ENCODE measurements at regions not wholly inside any gene's neighbourhood (a gene's known extent, or its start where the extent isn't known, plus 50 kb on each side); places are given as distances from the start of the nearest gene placed in this dataset.

GRCh38 chr16:51019617-51020016 lies 131.5 kb downstream of the SALL1 start:
- no peak overlapping the region for H3K4me3 ChIP-seq (ENCODE audit: low read length)
- H4K20me1 ChIP-seq (ENCODE audit: insufficient read depth, low read length) = no peaks in the 10 kb centered on the region
- no peaks in the 10 kb centered on the region for H3K27me3 ChIP-seq (replicated peaks; ENCODE audit: insufficient read depth, low read length)
- H3K27ac ChIP-seq (ENCODE audit: low read length) = no peak overlapping the region
- H3K36me3 ChIP-seq (replicated peaks; ENCODE audit: insufficient read depth, low read length) = no peaks in the 10 kb centered on the region
- no peak for DNase-seq
- no peak overlapping the region for H3K9ac ChIP-seq (ENCODE audit: low read length)
- no peaks in the 10 kb centered on the region for H3K9me3 ChIP-seq (replicated peaks; ENCODE audit: insufficient read depth, low read length)
- no peaks in the 10 kb centered on the region for H3K4me1 ChIP-seq (ENCODE audit: low read length)
- TF ChIP-seq EZH2phosphoT487 (IDR thresholded peaks at IDR 0.05; ENCODE audit: low read length) (no peak), CTCF (IDR thresholded peaks at IDR 0.05; ENCODE audit: low read length) (no peak), EZH2 (optimal IDR thresholded peaks at IDR 0.05; ENCODE audit: low read depth, low read length) (no peak)
- H2AFZ ChIP-seq (ENCODE audit: low read length) = no peak overlapping the region
- H3F3A ChIP-seq (ENCODE audit: insufficient read depth, low read length) = no peaks in the 10 kb centered on the region
- H3K9me2 ChIP-seq (replicated peaks; ENCODE audit: insufficient read depth, low read length) = no peaks in the 10 kb centered on the region
- no peaks in the 10 kb centered on the region for H3K79me2 ChIP-seq (ENCODE audit: low read length)
- H3K4me2 ChIP-seq (ENCODE audit: low read depth, low read length) = no peak overlapping the region

- Histone ChIP-seq H3K79me2 (ENCODE audit: low read length) (no peaks in the 10 kb centered on the region), H2AFZ (ENCODE audit: low read length) (no peak overlapping the region), H3K9ac (ENCODE audit: low read length) (no peak overlapping the region), H3K4me1 (ENCODE audit: low read length) (no peaks in the 10 kb centered on the region), H3K9me2 (replicated peaks; ENCODE audit: insufficient read depth, low read length) (no peaks in the 10 kb centered on the region), H3K4me3 (ENCODE audit: low read length) (no peak overlapping the region), H3K9me3 (replicated peaks; ENCODE audit: insufficient read depth, low read length) (no peaks in the 10 kb centered on the region), H3K27me3 (replicated peaks; ENCODE audit: insufficient read depth, low read length) (no peaks in the 10 kb centered on the region), H3K4me2 (ENCODE audit: low read depth, low read length) (no peak overlapping the region), H3K36me3 (replicated peaks; ENCODE audit: insufficient read depth, low read length) (no peaks in the 10 kb centered on the region), H4K20me1 (ENCODE audit: insufficient read depth, low read length) (no peaks in the 10 kb centered on the region), H3F3A (ENCODE audit: insufficient read depth, low read length) (no peaks in the 10 kb centered on the region), H3K27ac (ENCODE audit: low read length) (no peak overlapping the region)
- TF ChIP-seq EZH2phosphoT487 (IDR thresholded peaks at IDR 0.05; ENCODE audit: low read length) (no peak), EZH2 (optimal IDR thresholded peaks at IDR 0.05; ENCODE audit: low read depth, low read length) (no peak), CTCF (IDR thresholded peaks at IDR 0.05; ENCODE audit: low read length) (no peak)
- DNase-seq = no peak
Observed at GRCh38 chr16:51017969-51018368, 133.1 kb downstream of the SALL1 start.

- Histone ChIP-seq H3K4me3 (ENCODE audit: low read length) (no peak overlapping the region), H3K36me3 (replicated peaks; ENCODE audit: insufficient read depth, low read length) (no peaks in the 10 kb centered on the region), H3K9ac (ENCODE audit: low read length) (no peak overlapping the region), H3K27me3 (replicated peaks; ENCODE audit: insufficient read depth, low read length) (no peaks in the 10 kb centered on the region), H4K20me1 (ENCODE audit: insufficient read depth, low read length) (no peaks in the 10 kb centered on the region), H3K27ac (ENCODE audit: low read length) (no peak overlapping the region), H3F3A (ENCODE audit: insufficient read depth, low read length) (no peaks in the 10 kb centered on the region), H2AFZ (ENCODE audit: low read length) (no peak overlapping the region), H3K9me3 (replicated peaks; ENCODE audit: insufficient read depth, low read length) (no peaks in the 10 kb centered on the region), H3K4me2 (ENCODE audit: low read depth, low read length) (no peak overlapping the region), H3K9me2 (replicated peaks; ENCODE audit: insufficient read depth, low read length) (no peaks in the 10 kb centered on the region), H3K79me2 (ENCODE audit: low read length) (no peaks in the 10 kb centered on the region), H3K4me1 (ENCODE audit: low read length) (no peaks in the 10 kb centered on the region)
- TF ChIP-seq EZH2 (optimal IDR thresholded peaks at IDR 0.05; ENCODE audit: low read depth, low read length) (no peak), CTCF (IDR thresholded peaks at IDR 0.05; ENCODE audit: low read length) (no peak), EZH2phosphoT487 (IDR thresholded peaks at IDR 0.05; ENCODE audit: low read length) (no peak)
- no peak for DNase-seq
Observed at GRCh38 chr16:51012396-51012795, 138.7 kb downstream of the SALL1 start.

Data from MM.1S (cell line).